Prostate gland (tissue), 2 donors: ENCODE measurements at regions not wholly inside any gene's neighbourhood (a gene's known extent, or its start where the extent isn't known, plus 50 kb on each side); places are given as distances from the start of the nearest gene placed in this dataset.

Experiments used
- POLR2A ChIP-seq: fragments of 450-650 bp; IDR thresholded peaks from one replicate; pipeline ENCODE4 v1.6.1; 2016; ENCODE audit warnings: antibody characterized with exemption, mild to moderate bottlenecking
- POLR2AphosphoS5 ChIP-seq: sonication (generic); formaldehyde crosslinking; IDR thresholded peaks from one replicate; pipeline ENCODE4 v1.6.1; 2017; ENCODE audit warnings: antibody characterized with exemption
- TF ChIP-seq, protein P1 (sequence below), 4 experiments: fragments of 200-600 bp in 2 of 4; fragments of 450-650 bp in 2 of 4; sonication (generic) in 2 of 4; IDR thresholded peaks; 1 replicate in 3 of 4; 2 replicates in 1 of 4; pipeline ENCODE4 v1.5.1; 2016 to 2019; ENCODE audit warnings: antibody characterized with exemption in 4 of 4, mild to moderate bottlenecking in 2 of 4, moderate library complexity in 2 of 4

- TF ChIP-seq, protein P1, sequence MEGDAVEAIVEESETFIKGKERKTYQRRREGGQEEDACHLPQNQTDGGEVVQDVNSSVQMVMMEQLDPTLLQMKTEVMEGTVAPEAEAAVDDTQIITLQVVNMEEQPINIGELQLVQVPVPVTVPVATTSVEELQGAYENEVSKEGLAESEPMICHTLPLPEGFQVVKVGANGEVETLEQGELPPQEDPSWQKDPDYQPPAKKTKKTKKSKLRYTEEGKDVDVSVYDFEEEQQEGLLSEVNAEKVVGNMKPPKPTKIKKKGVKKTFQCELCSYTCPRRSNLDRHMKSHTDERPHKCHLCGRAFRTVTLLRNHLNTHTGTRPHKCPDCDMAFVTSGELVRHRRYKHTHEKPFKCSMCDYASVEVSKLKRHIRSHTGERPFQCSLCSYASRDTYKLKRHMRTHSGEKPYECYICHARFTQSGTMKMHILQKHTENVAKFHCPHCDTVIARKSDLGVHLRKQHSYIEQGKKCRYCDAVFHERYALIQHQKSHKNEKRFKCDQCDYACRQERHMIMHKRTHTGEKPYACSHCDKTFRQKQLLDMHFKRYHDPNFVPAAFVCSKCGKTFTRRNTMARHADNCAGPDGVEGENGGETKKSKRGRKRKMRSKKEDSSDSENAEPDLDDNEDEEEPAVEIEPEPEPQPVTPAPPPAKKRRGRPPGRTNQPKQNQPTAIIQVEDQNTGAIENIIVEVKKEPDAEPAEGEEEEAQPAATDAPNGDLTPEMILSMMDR (IDR thresholded peaks at IDR 0.05) = no peak
- TF ChIP-seq POLR2AphosphoS5 = no peak
- no peak for TF ChIP-seq POLR2A
These were observed 203.6 kb upstream of the SPRED2 start for GRCh38 chr2:65636024-65636423.
